Prostate gland (tissue), 2 donors: ENCODE measurements at regions not wholly inside any gene's neighbourhood (a gene's known extent, or its start where the extent isn't known, plus 50 kb on each side); places are given as distances from the start of the nearest gene placed in this dataset.

Source experiments
- DNase-seq: peaks from one replicate; pipeline ENCODE4 v3.0.0-alpha.2; 2019; ENCODE audit warnings: low spot score
- H3K27ac ChIP-seq, 2 donors: fragments of 200-600 bp; sonication (generic); 2 replicates each; pipeline ENCODE4 v1.5.1; 2017 to 2019
- H3K27me3 ChIP-seq: fragments of 200-600 bp; sonication (generic); replicated peaks from 2 replicates; pipeline ENCODE4 v1.5.1; 2019; ENCODE audit not compliant: insufficient read depth
- H3K36me3 ChIP-seq, 2 donors: fragments of 200-600 bp; sonication (generic); 1 replicate in 1 of 2; 2 replicates in 1 of 2; pipeline versions ENCODE4 v1.5.1 to v1.8.1; 2017 to 2019
- H3K4me1 ChIP-seq: fragments of 200-600 bp; sonication (generic); replicated peaks from 2 replicates; pipeline ENCODE4 v1.5.1; 2019
- H3K4me3 ChIP-seq, 2 donors: fragments of 200-600 bp; sonication (generic); 2 replicates each; pipeline ENCODE4 v1.5.1; 2017 to 2019
- H3K9me3 ChIP-seq: fragments of 200-600 bp; sonication (generic); 2 replicates; pipeline ENCODE4 v1.5.1; 2017
- CTCF ChIP-seq, 4 experiments: fragments of 200-600 bp in 2 of 4; fragments of 450-650 bp in 2 of 4; sonication (generic) in 2 of 4; IDR thresholded peaks; 1 replicate in 3 of 4; 2 replicates in 1 of 4; pipeline ENCODE4 v1.5.1; 2016 to 2019; ENCODE audit warnings: antibody characterized with exemption in 4 of 4, mild to moderate bottlenecking in 2 of 4, moderate library complexity in 2 of 4
- POLR2A ChIP-seq: fragments of 450-650 bp; IDR thresholded peaks from one replicate; pipeline ENCODE4 v1.6.1; 2016; ENCODE audit warnings: antibody characterized with exemption, mild to moderate bottlenecking
- POLR2AphosphoS5 ChIP-seq: sonication (generic); formaldehyde crosslinking; IDR thresholded peaks from one replicate; pipeline ENCODE4 v1.6.1; 2017; ENCODE audit warnings: antibody characterized with exemption
- WGBS: methylation state at CpG from one replicate; pipeline ENCODE4 v1.1.5; 2018; 5-methylcytosine and 5-hydroxymethylcytosine counted together
- intact Hi-C: fragments of 100-400 bp; cut with DNase I; formaldehyde crosslinking; loops from one replicate; pipeline ENCODE4 v1.14.2; 2022

GRCh38 chr9:81871695-81872094, 56.5 kb upstream of the SPATA31D4 start:
- Histone ChIP-seq H3K27ac (no peak overlapping the region), H3K4me3 (no peak overlapping the region), H3K4me1 (no peaks in the 10 kb centered on the region), H3K36me3 (no peaks in the 10 kb centered on the region), H3K27me3 (no peaks in the 10 kb centered on the region), H3K9me3 (no peaks in the 10 kb centered on the region)
- 61% methylated on average over 1 of the region's 1 CpG for WGBS
- intact Hi-C loops: no loop called here
- TF ChIP-seq POLR2AphosphoS5: no peak
- TF ChIP-seq CTCF (IDR thresholded peaks at IDR 0.05): no peak
- no peak for TF ChIP-seq POLR2A
- DNase-seq: no peak

GRCh38 chr9:81874250-81874649, 54.0 kb upstream of the SPATA31D4 start:
- no peak for TF ChIP-seq POLR2A
- no peak for TF ChIP-seq POLR2AphosphoS5
- TF ChIP-seq CTCF (IDR thresholded peaks at IDR 0.05): no peak
- Histone ChIP-seq H3K9me3 (no peaks in the 10 kb centered on the region), H3K27ac (no peak overlapping the region), H3K4me1 (no peaks in the 10 kb centered on the region), H3K27me3 (no peaks in the 10 kb centered on the region), H3K4me3 (no peak overlapping the region), H3K36me3 (no peaks in the 10 kb centered on the region)
- DNase-seq: no peak
- intact Hi-C loops: no loop called here
- WGBS: 90% methylated on average over 7 of the region's 7 CpGs

GRCh38 chr9:81874931-81875330, 53.3 kb upstream of the SPATA31D4 start:
- Histone ChIP-seq H3K27me3 (no peaks in the 10 kb centered on the region), H3K27ac (no peak overlapping the region), H3K9me3 (no peaks in the 10 kb centered on the region), H3K4me1 (peaks cover 4% of the 10 kb centered on the region), H3K4me3 (no peak overlapping the region), H3K36me3 (no peaks in the 10 kb centered on the region)
- intact Hi-C loops: no loop called here
- WGBS: 22% methylated on average over 4 of the region's 4 CpGs
- TF ChIP-seq CTCF (IDR thresholded peaks at IDR 0.05) (no peak), POLR2A (no peak), POLR2AphosphoS5 (no peak)
- no peak for DNase-seq

- H3K36me3 ChIP-seq: no peaks in the 10 kb centered on the region
- H3K9me3 ChIP-seq: no peaks in the 10 kb centered on the region
- H3K4me1 ChIP-seq: peaks cover 6% of the 10 kb centered on the region
- WGBS: 92% methylated on average over 9 of the region's 9 CpGs
- H3K27me3 ChIP-seq: no peaks in the 10 kb centered on the region
- no peak for DNase-seq
- intact Hi-C loops: no loop called here
- H3K4me3 ChIP-seq: no peak overlapping the region
- no peak overlapping the region for H3K27ac ChIP-seq
- TF ChIP-seq POLR2A (no peak), POLR2AphosphoS5 (no peak), CTCF (IDR thresholded peaks at IDR 0.05) (no peak)
Measured at GRCh38 chr9:81877047-81877446, 51.2 kb upstream of the SPATA31D4 start.
